Cardiac muscle cell (in vitro differentiated cells and primary cell): ENCODE measurements at regions not wholly inside any gene's neighbourhood (a gene's known extent, or its start where the extent isn't known, plus 50 kb on each side); places are given as distances from the start of the nearest gene placed in this dataset.
"Not testable (repeated sequence)": the region's sequence is repeated elsewhere in the genome, so short reads cannot be mapped to it uniquely, and the experiment has no call there.

ENCODE experiments used
- DNase-seq, 2 donors: peaks; one replicate each; pipeline versions ENCODE4 v3.0.0 to v3.0.0-alpha.2; 2010 to 2017; ENCODE audit warnings: low read depth in 1 of 2, low spot score in 1 of 2
- H3K27ac ChIP-seq: fragments of 200-600 bp; sonication (generic); 2 replicates; pipeline ENCODE4 v1.5.1; 2016
- H3K27me3 ChIP-seq: fragments of 200-600 bp; sonication (generic); 2 replicates; pipeline ENCODE4 v1.6.0; 2016; ENCODE audit warnings: control low read depth
- H3K36me3 ChIP-seq: fragments of 200-600 bp; sonication (generic); 2 replicates; pipeline ENCODE4 v1.5.1; 2016; ENCODE audit warnings: control low read depth
- H3K4me1 ChIP-seq: fragments of 200-600 bp; sonication (generic); 2 replicates; pipeline ENCODE4 v1.8.1; 2017; ENCODE audit warnings: low read depth, mild to moderate bottlenecking, mixed run types
- H3K4me3 ChIP-seq: fragments of 200-600 bp; sonication (generic); 2 replicates; pipeline ENCODE4 v1.5.1; 2016; ENCODE audit warnings: mild to moderate bottlenecking
- H3K9me3 ChIP-seq: fragments of 200-600 bp; sonication (generic); 2 replicates; pipeline ENCODE4 v1.5.1; 2017; ENCODE audit warnings: low read depth, mild to moderate bottlenecking, control low read depth
- CTCF ChIP-seq: IDR thresholded peaks from 2 replicates; pipeline ENCODE4 v1.5.1; 2012; ENCODE audit warnings: low read depth, mild to moderate bottlenecking, low read length

- DNase-seq: no peak
- no peak for TF ChIP-seq CTCF
- Histone ChIP-seq H3K4me1 (peaks cover 13% of the 10 kb centered on the region), H3K4me3 (no peak overlapping the region), H3K36me3 (no peaks in the 10 kb centered on the region), H3K9me3 (no peaks in the 10 kb centered on the region), H3K27me3 (no peaks in the 10 kb centered on the region), H3K27ac (no peak overlapping the region)
Observed at GRCh38 chr13:40356011-40356410, 310.4 kb downstream of the FOXO1 start.

- not testable (repeated sequence) for H3K36me3 ChIP-seq, H3K4me3 ChIP-seq, H3K9me3 ChIP-seq, H3K27ac ChIP-seq, DNase-seq, H3K4me1 ChIP-seq, H3K27me3 ChIP-seq
Observed at GRCh38 chr13:40356458-40356857, 310.0 kb downstream of the FOXO1 start.

- no peak for TF ChIP-seq CTCF
- peak in 1 of 2 donors; percentile 56 for DNase-seq
- H3K4me3 ChIP-seq: no peak overlapping the region
- no peak overlapping the region for H3K27ac ChIP-seq
- no peaks in the 10 kb centered on the region for H3K4me1 ChIP-seq
- no peaks in the 10 kb centered on the region for H3K9me3 ChIP-seq
- H3K27me3 ChIP-seq: no peaks in the 10 kb centered on the region
- H3K36me3 ChIP-seq: no peaks in the 10 kb centered on the region
Observed at GRCh38 chr13:40362502-40362901, 303.9 kb downstream of the FOXO1 start.

- Histone ChIP-seq H3K9me3 (no peaks in the 10 kb centered on the region), H3K36me3 (no peaks in the 10 kb centered on the region), H3K27ac (no peak overlapping the region), H3K4me3 (no peak overlapping the region), H3K27me3 (no peaks in the 10 kb centered on the region), H3K4me1 (no peaks in the 10 kb centered on the region)
- no peak for TF ChIP-seq CTCF
- no peak for DNase-seq
Observed at GRCh38 chr13:40363653-40364052, 302.8 kb downstream of the FOXO1 start.

GRCh38 chr13:40366119-40366518, 300.3 kb downstream of the FOXO1 start:
- Histone ChIP-seq H3K4me3 (no peak overlapping the region), H3K36me3 (no peaks in the 10 kb centered on the region)
- TF ChIP-seq CTCF: no peak

DNA sequence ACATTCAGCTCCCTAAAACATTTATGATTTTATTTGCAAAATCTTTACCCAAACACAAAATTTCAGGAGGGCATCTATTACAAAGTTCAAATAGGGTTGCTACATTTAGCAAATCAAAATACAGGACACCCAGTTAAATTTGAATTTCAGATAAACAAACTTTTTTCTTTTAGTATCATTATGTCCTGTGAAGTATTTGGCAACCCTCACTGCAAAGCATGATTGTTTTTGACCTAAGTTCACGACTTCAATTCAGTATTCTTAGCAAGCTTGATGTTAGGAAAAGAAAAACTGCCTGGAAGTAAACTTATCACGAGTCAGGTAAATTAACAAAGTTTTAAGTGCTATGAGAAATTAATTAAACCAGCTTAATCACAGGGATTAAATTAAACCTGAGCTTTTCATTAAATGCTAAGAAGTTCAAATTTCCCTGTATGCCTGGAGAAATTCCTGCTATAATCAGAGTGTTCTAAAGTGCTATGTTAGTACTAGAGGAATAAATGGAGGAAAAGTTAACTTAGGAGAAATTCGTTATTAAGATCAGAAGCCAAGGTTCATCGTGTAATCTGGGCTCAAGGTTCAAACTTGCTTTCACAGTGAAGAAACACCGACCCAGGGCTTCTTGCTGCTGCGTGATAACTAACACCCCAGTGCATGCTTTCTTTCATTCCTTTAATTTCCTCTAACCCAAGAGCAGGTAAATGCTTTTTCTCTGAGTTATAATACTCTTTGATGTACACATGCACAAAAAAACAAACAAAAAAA, 298.1 kb downstream of the FOXO1 start:
- no peak for DNase-seq
- no peaks in the 10 kb centered on the region for H3K27me3 ChIP-seq
- no peak for TF ChIP-seq CTCF
- H3K36me3 ChIP-seq: no peaks in the 10 kb centered on the region
- no peaks in the 10 kb centered on the region for H3K9me3 ChIP-seq
- H3K4me3 ChIP-seq: no peak overlapping the region
- H3K4me1 ChIP-seq: no peaks in the 10 kb centered on the region
- no peak overlapping the region for H3K27ac ChIP-seq

More at GRCh38 chr13:40366119-40366518, 300.3 kb downstream of the FOXO1 start:
- Histone ChIP-seq H3K9me3 (no peaks in the 10 kb centered on the region), H3K4me1 (no peaks in the 10 kb centered on the region), H3K27ac (no peak overlapping the region), H3K27me3 (no peaks in the 10 kb centered on the region)
- DNase-seq: no peak
